HEK293 (cell line): ENCODE measurements at regions not wholly inside any gene's neighbourhood (a gene's known extent, or its start where the extent isn't known, plus 50 kb on each side); places are given as distances from the start of the nearest gene placed in this dataset.

Experiments
- CTCF ChIA-PET: fragments of 350-600 bp; formaldehyde crosslinking; extraction: SDS; loops from one replicate; lab custom pipeline; 2021; ENCODE audit warnings: antibody characterized with exemption; lab: Yijun Ruan, JAX
- POLR2A ChIA-PET: fragments of 300-600 bp; formaldehyde crosslinking; extraction: SDS; loops from one replicate; lab custom pipeline; 2020; ENCODE audit warnings: antibody characterized with exemption, inconsistent platforms; lab: Yijun Ruan, JAX
- H3K27ac ChIP-seq: fragments of 200-500 bp; sonication (Bioruptor generic); 2 replicates; pipeline ENCODE4 v1.5.1; 2014; ENCODE audit warnings: low read depth, low read length, control low read depth, inconsistent platforms; ENCODE audit errors: extremely low read depth
- H3K36me3 ChIP-seq, 2 experiments: fragments of 200-500 bp in 1 of 2; sonication (Bioruptor generic) in 1 of 2; 1 replicate in 1 of 2; 2 replicates in 1 of 2; pipeline ENCODE4 v1.5.1; 2014 to 2017; ENCODE audit warnings: inconsistent platforms in 2 of 2, low read length in 2 of 2; ENCODE audit not compliant: control insufficient read depth in 2 of 2, insufficient read depth in 1 of 2
- H3K4me1 ChIP-seq: fragments of 200-500 bp; sonication (Bioruptor generic); 2 replicates; pipeline ENCODE4 v1.5.1; 2014; ENCODE audit warnings: mild to moderate bottlenecking, low read length, inconsistent platforms; ENCODE audit not compliant: control insufficient read depth, insufficient read depth
- H3K4me3 ChIP-seq: 2 replicates; pipeline ENCODE4 v1.5.1; 2011; ENCODE audit warnings: low read depth, mild to moderate bottlenecking, control low read depth, low read length, moderate library complexity
- H3K9me3 ChIP-seq: fragments of 200-500 bp; sonication (Bioruptor generic); 2 replicates; pipeline ENCODE4 v1.5.1; 2014; ENCODE audit warnings: low read depth, low read length, inconsistent platforms; ENCODE audit not compliant: control insufficient read depth, insufficient read depth
- GLIS1 ChIP-seq: fragments of 450-650 bp; formaldehyde crosslinking; IDR thresholded peaks from 2 replicates; pipeline ENCODE4 v1.5.1; 2016; ENCODE audit warnings: missing biosample characterization, missing genetic modification characterization
- KLF1 ChIP-seq: fragments of 450-650 bp; formaldehyde crosslinking; IDR thresholded peaks from 2 replicates; pipeline ENCODE4 v1.5.1; 2016; ENCODE audit warnings: missing biosample characterization, missing genetic modification characterization
- KLF8 ChIP-seq: fragments of 450-650 bp; formaldehyde crosslinking; IDR thresholded peaks from 2 replicates; pipeline ENCODE4 v1.5.1; 2016; ENCODE audit warnings: missing biosample characterization, missing genetic modification characterization
- SETDB1 ChIP-seq: IDR thresholded peaks from one replicate; pipeline ENCODE4 v1.6.1; 2017; ENCODE audit warnings: mild to moderate bottlenecking, low read length, moderate library complexity, mixed read lengths; ENCODE audit not compliant: insufficient read length
- TCF7L2 ChIP-seq: IDR thresholded peaks from 2 replicates; pipeline ENCODE4 v1.6.1; 2011; ENCODE audit warnings: low read depth, mild to moderate bottlenecking, inconsistent platforms, low read length, moderate library complexity, borderline replicate concordance
- ZNF132 ChIP-seq: fragments of 450-650 bp; formaldehyde crosslinking; IDR thresholded peaks from 2 replicates; pipeline ENCODE4 v1.5.1; 2017; ENCODE audit warnings: missing biosample characterization, missing genetic modification characterization, borderline replicate concordance
- ZNF140 ChIP-seq: fragments of 450-650 bp; formaldehyde crosslinking; IDR thresholded peaks from 2 replicates; pipeline ENCODE4 v1.5.1; 2016; ENCODE audit warnings: missing biosample characterization, missing genetic modification characterization
- ZNF274 ChIP-seq, 2 experiments: fragments of 200-500 bp in 1 of 2; fragments of 450-650 bp in 1 of 2; sonication (Bioruptor generic) in 1 of 2; formaldehyde crosslinking in 1 of 2; IDR thresholded peaks; 2 replicates each; pipeline versions ENCODE4 v1.5.1 to v1.6.1; 2014 to 2016; ENCODE audit warnings: borderline replicate concordance in 1 of 2, inconsistent platforms in 1 of 2, low read length in 1 of 2, missing biosample characterization in 1 of 2, missing genetic modification characterization in 1 of 2
- ZNF473 ChIP-seq: fragments of 450-650 bp; formaldehyde crosslinking; IDR thresholded peaks from 2 replicates; pipeline ENCODE4 v1.5.1; 2017; ENCODE audit warnings: missing biosample characterization, missing genetic modification characterization
- ZNF529 ChIP-seq: fragments of 450-650 bp; formaldehyde crosslinking; IDR thresholded peaks from 2 replicates; pipeline ENCODE4 v1.5.1; 2017; ENCODE audit warnings: missing genetic modification characterization, missing biosample characterization; ENCODE audit not compliant: insufficient replicate concordance
- ZNF561 ChIP-seq: fragments of 450-650 bp; IDR thresholded peaks from 2 replicates; pipeline ENCODE4 v1.5.1; 2018; ENCODE audit warnings: missing biosample characterization, missing genetic modification characterization, borderline replicate concordance
- ZNF626 ChIP-seq: fragments of 450-650 bp; sonication (Bioruptor Pico); formaldehyde crosslinking; IDR thresholded peaks from 2 replicates; pipeline ENCODE4 v1.5.1; 2018; ENCODE audit warnings: missing biosample characterization, missing genetic modification characterization, inconsistent platforms
- ZNF76 ChIP-seq: fragments of 450-650 bp; formaldehyde crosslinking; IDR thresholded peaks from 2 replicates; pipeline ENCODE4; 2016; ENCODE audit warnings: low read depth, missing biosample characterization, missing genetic modification characterization, borderline replicate concordance
- ZNF792 ChIP-seq: fragments of 450-650 bp; formaldehyde crosslinking; IDR thresholded peaks from 2 replicates; pipeline ENCODE4 v1.5.1; 2016; ENCODE audit warnings: missing biosample characterization, missing genetic modification characterization
- TF ChIP-seq, protein P1 (sequence below): fragments of 450-650 bp; formaldehyde crosslinking; IDR thresholded peaks from 2 replicates; pipeline ENCODE4 v1.5.1; 2017; ENCODE audit warnings: missing biosample characterization, missing genetic modification characterization
- TF ChIP-seq, protein P2 (sequence below): fragments of 450-650 bp; formaldehyde crosslinking; IDR thresholded peaks from 2 replicates; pipeline ENCODE4 v1.5.1; 2016; ENCODE audit warnings: missing biosample characterization, missing genetic modification characterization
- TF ChIP-seq, protein P3 (sequence below): fragments of 450-650 bp; formaldehyde crosslinking; IDR thresholded peaks from 2 replicates; pipeline ENCODE4 v1.5.1; 2016; ENCODE audit warnings: missing biosample characterization, missing genetic modification characterization
- TF ChIP-seq, protein P4 (sequence below): fragments of 450-650 bp; formaldehyde crosslinking; IDR thresholded peaks from 2 replicates; pipeline ENCODE4 v1.5.1; 2016; ENCODE audit warnings: missing biosample characterization, missing genetic modification characterization, borderline replicate concordance
- TF ChIP-seq, protein P5 (sequence below): fragments of 450-650 bp; formaldehyde crosslinking; IDR thresholded peaks from 2 replicates; pipeline ENCODE4 v1.5.1; 2016; ENCODE audit warnings: missing biosample characterization, missing genetic modification characterization
- TF ChIP-seq, protein P6 (sequence below): fragments of 450-650 bp; formaldehyde crosslinking; IDR thresholded peaks from 2 replicates; pipeline ENCODE4 v1.5.1; 2016; ENCODE audit warnings: missing biosample characterization, missing genetic modification characterization

DNA sequence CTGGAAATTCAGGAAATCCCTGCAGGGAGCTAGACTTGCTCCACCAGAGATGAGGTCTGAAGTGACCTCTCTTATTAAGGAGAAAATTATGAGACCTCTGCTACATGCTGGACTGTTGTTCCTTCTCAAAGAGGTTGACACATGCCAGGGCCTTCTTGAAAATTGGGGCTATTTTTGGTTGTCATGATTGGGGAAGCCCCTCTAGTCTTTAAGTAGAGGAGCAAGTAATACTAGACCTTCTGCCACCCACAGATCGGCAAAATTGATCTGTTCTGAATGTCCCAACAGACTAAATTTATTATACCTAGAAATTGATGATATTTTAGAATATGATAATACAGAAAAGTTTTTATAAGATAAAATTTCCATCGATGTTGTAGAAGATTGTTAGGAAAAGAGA, 160.8 kb upstream of the GRB10 start:
- no peaks in the 10 kb centered on the region for H3K9me3 ChIP-seq
- H3K4me1 ChIP-seq, result no peaks in the 10 kb centered on the region
- CTCF ChIA-PET, result interaction anchor here (1.0 kb wide), 1 partner anchor 475 kb away, joined by 3 read pairs; no protein-coding TSS in a partner anchor
- H3K27ac ChIP-seq, result no peak overlapping the region
- H3K36me3 ChIP-seq, result no peaks in the 10 kb centered on the region
- H3K4me3 ChIP-seq, result no peak overlapping the region
- no peak for TF ChIP-seq ZNF561 (tag by site-specific recombination)
- TF ChIP-seq, protein P1, sequence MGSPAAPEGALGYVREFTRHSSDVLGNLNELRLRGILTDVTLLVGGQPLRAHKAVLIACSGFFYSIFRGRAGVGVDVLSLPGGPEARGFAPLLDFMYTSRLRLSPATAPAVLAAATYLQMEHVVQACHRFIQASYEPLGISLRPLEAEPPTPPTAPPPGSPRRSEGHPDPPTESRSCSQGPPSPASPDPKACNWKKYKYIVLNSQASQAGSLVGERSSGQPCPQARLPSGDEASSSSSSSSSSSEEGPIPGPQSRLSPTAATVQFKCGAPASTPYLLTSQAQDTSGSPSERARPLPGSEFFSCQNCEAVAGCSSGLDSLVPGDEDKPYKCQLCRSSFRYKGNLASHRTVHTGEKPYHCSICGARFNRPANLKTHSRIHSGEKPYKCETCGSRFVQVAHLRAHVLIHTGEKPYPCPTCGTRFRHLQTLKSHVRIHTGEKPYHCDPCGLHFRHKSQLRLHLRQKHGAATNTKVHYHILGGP (tag by site-specific recombination), result no peak
- no peak for TF ChIP-seq ZNF626
- TF ChIP-seq ZNF132, result no peak
- TF ChIP-seq KLF1, result no peak
- TF ChIP-seq, protein P2, sequence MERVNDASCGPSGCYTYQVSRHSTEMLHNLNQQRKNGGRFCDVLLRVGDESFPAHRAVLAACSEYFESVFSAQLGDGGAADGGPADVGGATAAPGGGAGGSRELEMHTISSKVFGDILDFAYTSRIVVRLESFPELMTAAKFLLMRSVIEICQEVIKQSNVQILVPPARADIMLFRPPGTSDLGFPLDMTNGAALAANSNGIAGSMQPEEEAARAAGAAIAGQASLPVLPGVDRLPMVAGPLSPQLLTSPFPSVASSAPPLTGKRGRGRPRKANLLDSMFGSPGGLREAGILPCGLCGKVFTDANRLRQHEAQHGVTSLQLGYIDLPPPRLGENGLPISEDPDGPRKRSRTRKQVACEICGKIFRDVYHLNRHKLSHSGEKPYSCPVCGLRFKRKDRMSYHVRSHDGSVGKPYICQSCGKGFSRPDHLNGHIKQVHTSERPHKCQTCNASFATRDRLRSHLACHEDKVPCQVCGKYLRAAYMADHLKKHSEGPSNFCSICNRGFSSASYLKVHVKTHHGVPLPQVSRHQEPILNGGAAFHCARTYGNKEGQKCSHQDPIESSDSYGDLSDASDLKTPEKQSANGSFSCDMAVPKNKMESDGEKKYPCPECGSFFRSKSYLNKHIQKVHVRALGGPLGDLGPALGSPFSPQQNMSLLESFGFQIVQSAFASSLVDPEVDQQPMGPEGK (tag by site-specific recombination), result no peak
- TF ChIP-seq KLF8 (tag by site-specific recombination), result no peak
- no peak for TF ChIP-seq ZNF274 (IDR thresholded peaks at IDR 0.05; ENCODE audit: low read length)
- TF ChIP-seq ZNF274 (tag by site-specific recombination; IDR thresholded peaks at IDR 0.05; ENCODE audit: borderline replicate concordance), result no peak
- no peak for TF ChIP-seq SETDB1
- TF ChIP-seq ZNF76, result no peak
- TF ChIP-seq, protein P3, sequence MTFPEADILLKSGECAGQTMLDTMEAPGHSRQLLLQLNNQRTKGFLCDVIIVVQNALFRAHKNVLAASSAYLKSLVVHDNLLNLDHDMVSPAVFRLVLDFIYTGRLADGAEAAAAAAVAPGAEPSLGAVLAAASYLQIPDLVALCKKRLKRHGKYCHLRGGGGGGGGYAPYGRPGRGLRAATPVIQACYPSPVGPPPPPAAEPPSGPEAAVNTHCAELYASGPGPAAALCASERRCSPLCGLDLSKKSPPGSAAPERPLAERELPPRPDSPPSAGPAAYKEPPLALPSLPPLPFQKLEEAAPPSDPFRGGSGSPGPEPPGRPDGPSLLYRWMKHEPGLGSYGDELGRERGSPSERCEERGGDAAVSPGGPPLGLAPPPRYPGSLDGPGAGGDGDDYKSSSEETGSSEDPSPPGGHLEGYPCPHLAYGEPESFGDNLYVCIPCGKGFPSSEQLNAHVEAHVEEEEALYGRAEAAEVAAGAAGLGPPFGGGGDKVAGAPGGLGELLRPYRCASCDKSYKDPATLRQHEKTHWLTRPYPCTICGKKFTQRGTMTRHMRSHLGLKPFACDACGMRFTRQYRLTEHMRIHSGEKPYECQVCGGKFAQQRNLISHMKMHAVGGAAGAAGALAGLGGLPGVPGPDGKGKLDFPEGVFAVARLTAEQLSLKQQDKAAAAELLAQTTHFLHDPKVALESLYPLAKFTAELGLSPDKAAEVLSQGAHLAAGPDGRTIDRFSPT (tag by site-specific recombination), result no peak
- TF ChIP-seq, protein P4, sequence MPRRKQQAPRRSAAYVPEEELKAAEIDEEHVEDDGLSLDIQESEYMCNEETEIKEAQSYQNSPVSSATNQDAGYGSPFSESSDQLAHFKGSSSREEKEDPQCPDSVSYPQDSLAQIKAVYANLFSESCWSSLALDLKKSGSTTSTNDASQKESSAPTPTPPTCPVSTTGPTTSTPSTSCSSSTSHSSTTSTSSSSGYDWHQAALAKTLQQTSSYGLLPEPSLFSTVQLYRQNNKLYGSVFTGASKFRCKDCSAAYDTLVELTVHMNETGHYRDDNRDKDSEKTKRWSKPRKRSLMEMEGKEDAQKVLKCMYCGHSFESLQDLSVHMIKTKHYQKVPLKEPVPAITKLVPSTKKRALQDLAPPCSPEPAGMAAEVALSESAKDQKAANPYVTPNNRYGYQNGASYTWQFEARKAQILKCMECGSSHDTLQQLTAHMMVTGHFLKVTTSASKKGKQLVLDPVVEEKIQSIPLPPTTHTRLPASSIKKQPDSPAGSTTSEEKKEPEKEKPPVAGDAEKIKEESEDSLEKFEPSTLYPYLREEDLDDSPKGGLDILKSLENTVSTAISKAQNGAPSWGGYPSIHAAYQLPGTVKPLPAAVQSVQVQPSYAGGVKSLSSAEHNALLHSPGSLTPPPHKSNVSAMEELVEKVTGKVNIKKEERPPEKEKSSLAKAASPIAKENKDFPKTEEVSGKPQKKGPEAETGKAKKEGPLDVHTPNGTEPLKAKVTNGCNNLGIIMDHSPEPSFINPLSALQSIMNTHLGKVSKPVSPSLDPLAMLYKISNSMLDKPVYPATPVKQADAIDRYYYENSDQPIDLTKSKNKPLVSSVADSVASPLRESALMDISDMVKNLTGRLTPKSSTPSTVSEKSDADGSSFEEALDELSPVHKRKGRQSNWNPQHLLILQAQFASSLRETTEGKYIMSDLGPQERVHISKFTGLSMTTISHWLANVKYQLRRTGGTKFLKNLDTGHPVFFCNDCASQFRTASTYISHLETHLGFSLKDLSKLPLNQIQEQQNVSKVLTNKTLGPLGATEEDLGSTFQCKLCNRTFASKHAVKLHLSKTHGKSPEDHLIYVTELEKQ (tag by site-specific recombination), result no peak
- TF ChIP-seq TCF7L2, result no peak
- TF ChIP-seq ZNF473 (tag by site-specific recombination), result no peak
- TF ChIP-seq, protein P5, sequence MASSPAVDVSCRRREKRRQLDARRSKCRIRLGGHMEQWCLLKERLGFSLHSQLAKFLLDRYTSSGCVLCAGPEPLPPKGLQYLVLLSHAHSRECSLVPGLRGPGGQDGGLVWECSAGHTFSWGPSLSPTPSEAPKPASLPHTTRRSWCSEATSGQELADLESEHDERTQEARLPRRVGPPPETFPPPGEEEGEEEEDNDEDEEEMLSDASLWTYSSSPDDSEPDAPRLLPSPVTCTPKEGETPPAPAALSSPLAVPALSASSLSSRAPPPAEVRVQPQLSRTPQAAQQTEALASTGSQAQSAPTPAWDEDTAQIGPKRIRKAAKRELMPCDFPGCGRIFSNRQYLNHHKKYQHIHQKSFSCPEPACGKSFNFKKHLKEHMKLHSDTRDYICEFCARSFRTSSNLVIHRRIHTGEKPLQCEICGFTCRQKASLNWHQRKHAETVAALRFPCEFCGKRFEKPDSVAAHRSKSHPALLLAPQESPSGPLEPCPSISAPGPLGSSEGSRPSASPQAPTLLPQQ, result no peak
- TF ChIP-seq, protein P6, sequence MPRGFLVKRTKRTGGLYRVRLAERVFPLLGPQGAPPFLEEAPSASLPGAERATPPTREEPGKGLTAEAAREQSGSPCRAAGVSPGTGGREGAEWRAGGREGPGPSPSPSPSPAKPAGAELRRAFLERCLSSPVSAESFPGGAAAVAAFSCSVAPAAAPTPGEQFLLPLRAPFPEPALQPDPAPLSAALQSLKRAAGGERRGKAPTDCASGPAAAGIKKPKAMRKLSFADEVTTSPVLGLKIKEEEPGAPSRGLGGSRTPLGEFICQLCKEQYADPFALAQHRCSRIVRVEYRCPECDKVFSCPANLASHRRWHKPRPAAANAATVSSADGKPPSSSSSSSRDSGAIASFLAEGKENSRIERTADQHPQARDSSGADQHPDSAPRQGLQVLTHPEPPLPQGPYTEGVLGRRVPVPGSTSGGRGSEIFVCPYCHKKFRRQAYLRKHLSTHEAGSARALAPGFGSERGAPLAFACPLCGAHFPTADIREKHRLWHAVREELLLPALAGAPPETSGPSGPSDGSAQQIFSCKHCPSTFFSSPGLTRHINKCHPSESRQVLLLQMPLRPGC (tag by site-specific recombination), result no peak
- TF ChIP-seq ZNF529 (tag by site-specific recombination), result no peak
- no peak for TF ChIP-seq ZNF792 (tag by site-specific recombination)
- no peak for TF ChIP-seq ZNF140 (tag by site-specific recombination)
- TF ChIP-seq GLIS1 (tag by site-specific recombination), result no peak
- TF ChIP-seq, all 188 proteins: peak for 0
- POLR2A ChIA-PET, result interaction anchor here (0.6 kb wide), 1 partner anchor 57 kb away, joined by 3 read pairs; no protein-coding TSS in a partner anchor
